ENCODE measurements at regions not wholly inside any gene's neighbourhood (a gene's known extent, or its start where the extent isn't known, plus 50 kb on each side); places are given as distances from the start of the nearest gene placed in this dataset.

DNA sequence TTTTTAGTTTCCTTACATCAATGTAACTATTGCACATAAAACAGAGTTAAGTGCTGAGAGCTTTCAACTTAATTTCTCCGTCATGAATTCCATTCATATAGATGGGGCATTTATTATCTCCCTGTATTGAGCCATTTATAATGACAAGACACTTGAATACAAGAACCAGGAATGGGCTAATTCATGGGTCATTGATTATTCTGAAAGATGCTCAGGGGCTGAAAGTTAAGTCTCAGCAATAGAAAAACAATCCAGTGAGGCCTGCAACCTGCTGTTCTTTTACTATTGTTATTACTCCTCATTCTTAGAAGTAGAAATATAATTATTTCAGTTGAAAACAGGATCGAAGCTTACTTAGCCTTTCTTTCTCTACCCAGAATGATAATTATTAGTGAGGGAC, 307.7 kb downstream of the MMUT start:
- DNase-seq (ENCODE audit: low spot score) = no peak
- Mint-ChIP-seq H3K36me3 (ENCODE audit: low read depth, unreplicated experiment) (no peaks in the 10 kb centered on the region), H3K27me3 (ENCODE audit: unreplicated experiment) (no peaks in the 10 kb centered on the region), H3K4me3 (ENCODE audit: unreplicated experiment) (no peak overlapping the region), H3K27ac (ENCODE audit: unreplicated experiment) (no peak overlapping the region), H3K4me1 (ENCODE audit: unreplicated experiment) (no peaks in the 10 kb centered on the region), H3K9me3 (ENCODE audit: unreplicated experiment) (no peaks in the 10 kb centered on the region)
- TF ChIP-seq, protein P1, sequence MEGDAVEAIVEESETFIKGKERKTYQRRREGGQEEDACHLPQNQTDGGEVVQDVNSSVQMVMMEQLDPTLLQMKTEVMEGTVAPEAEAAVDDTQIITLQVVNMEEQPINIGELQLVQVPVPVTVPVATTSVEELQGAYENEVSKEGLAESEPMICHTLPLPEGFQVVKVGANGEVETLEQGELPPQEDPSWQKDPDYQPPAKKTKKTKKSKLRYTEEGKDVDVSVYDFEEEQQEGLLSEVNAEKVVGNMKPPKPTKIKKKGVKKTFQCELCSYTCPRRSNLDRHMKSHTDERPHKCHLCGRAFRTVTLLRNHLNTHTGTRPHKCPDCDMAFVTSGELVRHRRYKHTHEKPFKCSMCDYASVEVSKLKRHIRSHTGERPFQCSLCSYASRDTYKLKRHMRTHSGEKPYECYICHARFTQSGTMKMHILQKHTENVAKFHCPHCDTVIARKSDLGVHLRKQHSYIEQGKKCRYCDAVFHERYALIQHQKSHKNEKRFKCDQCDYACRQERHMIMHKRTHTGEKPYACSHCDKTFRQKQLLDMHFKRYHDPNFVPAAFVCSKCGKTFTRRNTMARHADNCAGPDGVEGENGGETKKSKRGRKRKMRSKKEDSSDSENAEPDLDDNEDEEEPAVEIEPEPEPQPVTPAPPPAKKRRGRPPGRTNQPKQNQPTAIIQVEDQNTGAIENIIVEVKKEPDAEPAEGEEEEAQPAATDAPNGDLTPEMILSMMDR (IDR thresholded peaks at IDR 0.05; ENCODE audit: unreplicated experiment) = no peak

- TF ChIP-seq, protein P1 (IDR thresholded peaks at IDR 0.05; ENCODE audit: unreplicated experiment) = no peak
- H3K36me3 Mint-ChIP-seq (ENCODE audit: low read depth, unreplicated experiment) = no peaks in the 10 kb centered on the region
- no peak for DNase-seq (ENCODE audit: low spot score)
- H3K4me3 Mint-ChIP-seq (ENCODE audit: unreplicated experiment) = no peak overlapping the region
- H3K27me3 Mint-ChIP-seq (ENCODE audit: unreplicated experiment) = no peaks in the 10 kb centered on the region
- no peaks in the 10 kb centered on the region for H3K9me3 Mint-ChIP-seq (ENCODE audit: unreplicated experiment)
- H3K27ac Mint-ChIP-seq (ENCODE audit: unreplicated experiment) = no peak overlapping the region
- no peaks in the 10 kb centered on the region for H3K4me1 Mint-ChIP-seq (ENCODE audit: unreplicated experiment)
These were observed 311.1 kb downstream of the MMUT start for GRCh38 chr6:49151957-49152356.

DNA sequence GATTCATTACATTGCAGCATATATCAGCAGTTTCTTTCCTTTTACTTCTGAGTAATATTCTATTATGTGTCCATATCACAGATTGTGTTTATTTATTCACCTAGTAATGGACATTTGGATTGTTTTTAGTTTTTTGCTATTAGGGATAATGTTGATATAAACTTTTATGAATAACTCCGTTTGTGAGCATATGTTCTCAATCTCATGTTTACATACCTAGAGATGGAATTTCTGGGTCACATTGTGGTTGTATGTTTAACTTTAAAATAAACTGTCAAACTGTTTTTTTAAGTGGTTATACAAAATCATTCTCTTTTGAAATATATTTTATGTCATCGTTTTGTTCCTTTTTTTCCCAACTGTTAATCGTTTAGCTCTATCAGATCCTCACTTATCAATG, 311.6 kb downstream of the MMUT start:
- H3K4me3 Mint-ChIP-seq (ENCODE audit: unreplicated experiment) = no peak overlapping the region

DNA sequence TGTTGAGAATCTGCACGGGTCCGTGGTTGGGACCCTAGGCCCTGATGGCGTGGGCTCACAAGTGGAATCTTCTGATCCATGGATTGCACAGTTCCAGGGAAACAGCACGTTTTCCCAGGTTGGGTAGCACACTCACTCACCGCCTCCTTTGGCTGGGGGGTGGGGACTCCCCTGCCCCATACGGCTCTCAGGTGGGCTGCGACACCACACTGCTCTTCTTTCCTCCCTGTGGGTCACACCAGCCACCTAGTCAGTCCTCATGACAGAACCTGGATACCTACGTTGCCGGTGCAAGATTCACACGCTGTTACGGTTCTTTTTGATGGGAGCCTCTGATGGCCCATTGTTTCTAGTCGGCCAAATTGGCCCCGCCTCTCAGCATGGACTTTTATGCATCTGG, 312.0 kb downstream of the MMUT start:
- Mint-ChIP-seq H3K27me3 (ENCODE audit: unreplicated experiment) (no peaks in the 10 kb centered on the region), H3K4me3 (ENCODE audit: unreplicated experiment) (no peak overlapping the region), H3K36me3 (ENCODE audit: low read depth, unreplicated experiment) (no peaks in the 10 kb centered on the region), H3K4me1 (ENCODE audit: unreplicated experiment) (no peaks in the 10 kb centered on the region), H3K27ac (ENCODE audit: unreplicated experiment) (no peak overlapping the region), H3K9me3 (ENCODE audit: unreplicated experiment) (no peaks in the 10 kb centered on the region)
- DNase-seq (ENCODE audit: low spot score) = no peak
- TF ChIP-seq, protein P1 (IDR thresholded peaks at IDR 0.05; ENCODE audit: unreplicated experiment) = no peak

More for the DNA sequence above, 311.6 kb downstream of the MMUT start:
- no peak for DNase-seq (ENCODE audit: low spot score)
- Mint-ChIP-seq H3K27me3 (ENCODE audit: unreplicated experiment) (no peaks in the 10 kb centered on the region), H3K4me1 (ENCODE audit: unreplicated experiment) (no peaks in the 10 kb centered on the region), H3K27ac (ENCODE audit: unreplicated experiment) (no peak overlapping the region), H3K9me3 (ENCODE audit: unreplicated experiment) (no peaks in the 10 kb centered on the region), H3K36me3 (ENCODE audit: low read depth, unreplicated experiment) (no peaks in the 10 kb centered on the region)
- TF ChIP-seq, protein P1 (IDR thresholded peaks at IDR 0.05; ENCODE audit: unreplicated experiment) = no peak

- Mint-ChIP-seq H3K27ac (ENCODE audit: unreplicated experiment) (no peak overlapping the region), H3K9me3 (ENCODE audit: unreplicated experiment) (no peaks in the 10 kb centered on the region), H3K4me1 (ENCODE audit: unreplicated experiment) (no peaks in the 10 kb centered on the region), H3K4me3 (ENCODE audit: unreplicated experiment) (no peak overlapping the region), H3K36me3 (ENCODE audit: low read depth, unreplicated experiment) (no peaks in the 10 kb centered on the region), H3K27me3 (ENCODE audit: unreplicated experiment) (no peaks in the 10 kb centered on the region)
- TF ChIP-seq, protein P1 (IDR thresholded peaks at IDR 0.05; ENCODE audit: unreplicated experiment) = no peak
- DNase-seq (ENCODE audit: low spot score) = no peak
These were observed 317.8 kb downstream of the MMUT start for GRCh38 chr6:49145280-49145679.
